ENCODE measurements at regions not wholly inside any gene's neighbourhood (a gene's known extent, or its start where the extent isn't known, plus 50 kb on each side); places are given as distances from the start of the nearest gene placed in this dataset.

DNA sequence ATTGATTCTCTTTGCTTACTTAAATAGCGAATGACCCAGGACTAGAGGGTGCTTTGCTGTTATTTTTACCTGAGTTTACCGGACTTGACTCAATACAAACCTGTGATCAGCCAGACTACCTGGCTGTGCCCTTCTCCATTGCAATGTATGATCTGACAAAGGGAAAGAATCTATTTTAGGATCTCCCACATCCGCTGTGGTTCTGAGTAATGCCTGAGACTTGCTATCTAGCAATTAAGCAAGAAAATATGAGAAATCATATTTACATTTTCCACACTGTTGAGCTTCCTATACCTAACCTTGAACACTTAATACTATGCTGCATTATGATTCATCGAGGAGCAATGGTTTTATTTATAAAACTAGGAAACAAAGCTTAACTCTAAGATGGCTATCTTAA, 215.2 kb downstream of the RAD51AP2 start:
- ATAC-seq (ENCODE audit: low read depth) (no peak), DNase-seq (no peak)
- Histone ChIP-seq H2AFZ (ENCODE audit: insufficient read depth, low read depth, low read length, poor library complexity, severe bottlenecking) (no peak overlapping the region), H3K4me1 (ENCODE audit: control insufficient read depth in 2 of 2, insufficient read depth in 2 of 2, low read length in 2 of 2) (no peaks in the 10 kb centered on the region), H4K20me1 (ENCODE audit: control insufficient read depth, insufficient read depth, low read length, poor library complexity, severe bottlenecking) (no peaks in the 10 kb centered on the region), H3K4me3 (ENCODE audit: control extremely low read depth in 1 of 5, extremely low read depth in 1 of 5, insufficient read depth in 1 of 5, low read depth in 2 of 5, low read length in 4 of 5) (no peak overlapping the region), H3K9me3 (ENCODE audit: control extremely low read depth in 1 of 3, control insufficient read depth in 2 of 3, insufficient read depth in 1 of 3, low read length in 2 of 3) (no peaks in the 10 kb centered on the region), H3K27ac (ENCODE audit: low read length in 2 of 2) (no peak overlapping the region), H3K4me2 (replicated peaks; ENCODE audit: low read depth, low read length, poor library complexity, severe bottlenecking) (no peak overlapping the region), H3K79me2 (ENCODE audit: control insufficient read depth, insufficient read depth, low read length) (no peaks in the 10 kb centered on the region), H3K27me3 (replicated peaks in 1 of 4; ENCODE audit: control extremely low read depth in 1 of 4, control insufficient read depth in 3 of 4, insufficient read depth in 4 of 4, low read length in 3 of 4) (no peaks in the 10 kb centered on the region), H3K9ac (ENCODE audit: low read length) (no peak overlapping the region), H3K36me3 (replicated peaks in 1 of 2; ENCODE audit: control extremely low read depth in 1 of 2, control insufficient read depth in 1 of 2, extremely low read depth in 1 of 2, insufficient read depth in 2 of 2, low read length in 1 of 2) (no peaks in the 10 kb centered on the region)
- CTCF ChIA-PET = interaction anchor here (0.5 to 2.2 kb wide), 2 partner anchors 368 to 530 kb away, joined by 3 to 6 read pairs; no protein-coding TSS in a partner anchor
- Mint-ChIP-seq H3K27me3 (peaks cover 9% of the 10 kb centered on the region), H3K4me3 (no peak overlapping the region), H3K9me3 (ENCODE audit: insufficient read depth) (no peaks in the 10 kb centered on the region), H3K27ac (no peak overlapping the region), H3K4me1 (no peaks in the 10 kb centered on the region)
- POLR2A ChIA-PET = no interaction called here
- TF ChIP-seq, protein P1, sequence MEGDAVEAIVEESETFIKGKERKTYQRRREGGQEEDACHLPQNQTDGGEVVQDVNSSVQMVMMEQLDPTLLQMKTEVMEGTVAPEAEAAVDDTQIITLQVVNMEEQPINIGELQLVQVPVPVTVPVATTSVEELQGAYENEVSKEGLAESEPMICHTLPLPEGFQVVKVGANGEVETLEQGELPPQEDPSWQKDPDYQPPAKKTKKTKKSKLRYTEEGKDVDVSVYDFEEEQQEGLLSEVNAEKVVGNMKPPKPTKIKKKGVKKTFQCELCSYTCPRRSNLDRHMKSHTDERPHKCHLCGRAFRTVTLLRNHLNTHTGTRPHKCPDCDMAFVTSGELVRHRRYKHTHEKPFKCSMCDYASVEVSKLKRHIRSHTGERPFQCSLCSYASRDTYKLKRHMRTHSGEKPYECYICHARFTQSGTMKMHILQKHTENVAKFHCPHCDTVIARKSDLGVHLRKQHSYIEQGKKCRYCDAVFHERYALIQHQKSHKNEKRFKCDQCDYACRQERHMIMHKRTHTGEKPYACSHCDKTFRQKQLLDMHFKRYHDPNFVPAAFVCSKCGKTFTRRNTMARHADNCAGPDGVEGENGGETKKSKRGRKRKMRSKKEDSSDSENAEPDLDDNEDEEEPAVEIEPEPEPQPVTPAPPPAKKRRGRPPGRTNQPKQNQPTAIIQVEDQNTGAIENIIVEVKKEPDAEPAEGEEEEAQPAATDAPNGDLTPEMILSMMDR (IDR thresholded peaks at IDR 0.05) = no peak
- no peak for TF ChIP-seq EZH2 (IDR thresholded peaks at IDR 0.05; ENCODE audit: borderline replicate concordance, insufficient read depth, low read depth, low read length, poor library complexity, severe bottlenecking)
- intact Hi-C loops (cut with micrococcal nuclease) = loop anchor here (10.0 kb wide), 1 partner anchor 118 kb away; no protein-coding TSS in a partner anchor
- 82% methylated on average over 2 of the region's 4 CpGs for WGBS (ENCODE audit: insufficient coverage)

- Histone ChIP-seq H3K9me3 (ENCODE audit: control extremely low read depth in 1 of 3, control insufficient read depth in 2 of 3, insufficient read depth in 1 of 3, low read length in 2 of 3) (no peaks in the 10 kb centered on the region), H3K4me2 (replicated peaks; ENCODE audit: low read depth, low read length, poor library complexity, severe bottlenecking) (no peak overlapping the region), H3K9ac (ENCODE audit: low read length) (no peak overlapping the region), H2AFZ (ENCODE audit: insufficient read depth, low read depth, low read length, poor library complexity, severe bottlenecking) (no peak overlapping the region), H3K4me3 (ENCODE audit: control extremely low read depth in 1 of 5, extremely low read depth in 1 of 5, insufficient read depth in 1 of 5, low read depth in 2 of 5, low read length in 4 of 5) (no peak overlapping the region), H4K20me1 (ENCODE audit: control insufficient read depth, insufficient read depth, low read length, poor library complexity, severe bottlenecking) (no peaks in the 10 kb centered on the region), H3K79me2 (ENCODE audit: control insufficient read depth, insufficient read depth, low read length) (no peaks in the 10 kb centered on the region), H3K27me3 (replicated peaks in 1 of 4; ENCODE audit: control extremely low read depth in 1 of 4, control insufficient read depth in 3 of 4, insufficient read depth in 4 of 4, low read length in 3 of 4) (no peaks in the 10 kb centered on the region), H3K27ac (ENCODE audit: low read length in 2 of 2) (no peak overlapping the region), H3K4me1 (ENCODE audit: control insufficient read depth in 2 of 2, insufficient read depth in 2 of 2, low read length in 2 of 2) (no peaks in the 10 kb centered on the region), H3K36me3 (replicated peaks in 1 of 2; ENCODE audit: control extremely low read depth in 1 of 2, control insufficient read depth in 1 of 2, extremely low read depth in 1 of 2, insufficient read depth in 2 of 2, low read length in 1 of 2) (no peaks in the 10 kb centered on the region)
- CTCF ChIA-PET = interaction anchor here (2.2 kb wide), 1 partner anchor 529 kb away, joined by 6 read pairs; no protein-coding TSS in a partner anchor
- intact Hi-C loops (cut with micrococcal nuclease) = loop anchor here (10.0 kb wide), 1 partner anchor 117 kb away; no protein-coding TSS in a partner anchor
- Mint-ChIP-seq H3K27me3 (peaks cover 9% of the 10 kb centered on the region), H3K9me3 (ENCODE audit: insufficient read depth) (no peaks in the 10 kb centered on the region), H3K27ac (no peak overlapping the region), H3K4me1 (no peaks in the 10 kb centered on the region), H3K4me3 (no peak overlapping the region)
- POLR2A ChIA-PET = no interaction called here
- no peak for ATAC-seq (ENCODE audit: low read depth)
- TF ChIP-seq, protein P1 (IDR thresholded peaks at IDR 0.05) = no peak
- TF ChIP-seq EZH2 (IDR thresholded peaks at IDR 0.05; ENCODE audit: borderline replicate concordance, insufficient read depth, low read depth, low read length, poor library complexity, severe bottlenecking) = no peak
- DNase-seq = no peak
- WGBS (ENCODE audit: insufficient coverage) = 0% methylated on average over 1 of the region's 1 CpG
Measured at GRCh38 chr2:17302281-17302680, 216.0 kb downstream of the RAD51AP2 start.
